B cell (primary cell): ENCODE measurements at regions not wholly inside any gene's neighbourhood (a gene's known extent, or its start where the extent isn't known, plus 50 kb on each side); places are given as distances from the start of the nearest gene placed in this dataset.

Experiments used
- EZH2 ChIP-seq: IDR thresholded peaks from 2 replicates; pipeline ENCODE4 v1.6.1; 2012; ENCODE audit warnings: borderline replicate concordance, low read depth, mild to moderate bottlenecking, moderate library complexity, low read length; ENCODE audit not compliant: insufficient read depth, poor library complexity, severe bottlenecking
- TF ChIP-seq, protein P1 (sequence below): fragments of 200-600 bp; IDR thresholded peaks from one replicate; pipeline ENCODE4 v1.8.0; 2022; ENCODE audit warnings: antibody characterized with exemption, mild to moderate bottlenecking

DNA sequence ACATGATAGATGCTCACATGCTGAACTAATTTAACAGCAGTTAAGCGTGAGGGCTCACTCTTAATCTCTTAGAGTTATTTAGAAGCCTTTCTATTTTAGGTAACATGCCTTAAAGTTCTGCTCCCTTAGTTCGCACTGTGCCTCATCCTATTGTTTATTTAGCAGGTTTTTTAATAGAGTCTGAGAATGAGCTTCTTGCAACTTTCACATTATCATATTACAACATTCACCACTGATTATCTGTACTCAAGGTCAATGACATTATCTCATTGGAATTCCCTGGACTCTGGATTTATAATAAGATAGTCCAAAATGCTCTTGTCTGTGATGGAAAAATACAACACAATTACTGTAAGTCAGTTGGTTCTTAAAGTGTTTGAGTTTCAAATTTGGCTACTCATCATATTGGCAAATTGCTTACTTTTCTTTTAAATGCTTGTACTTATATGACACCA lies 183.6 kb upstream of the SLC38A2 start:
- TF ChIP-seq, protein P1, sequence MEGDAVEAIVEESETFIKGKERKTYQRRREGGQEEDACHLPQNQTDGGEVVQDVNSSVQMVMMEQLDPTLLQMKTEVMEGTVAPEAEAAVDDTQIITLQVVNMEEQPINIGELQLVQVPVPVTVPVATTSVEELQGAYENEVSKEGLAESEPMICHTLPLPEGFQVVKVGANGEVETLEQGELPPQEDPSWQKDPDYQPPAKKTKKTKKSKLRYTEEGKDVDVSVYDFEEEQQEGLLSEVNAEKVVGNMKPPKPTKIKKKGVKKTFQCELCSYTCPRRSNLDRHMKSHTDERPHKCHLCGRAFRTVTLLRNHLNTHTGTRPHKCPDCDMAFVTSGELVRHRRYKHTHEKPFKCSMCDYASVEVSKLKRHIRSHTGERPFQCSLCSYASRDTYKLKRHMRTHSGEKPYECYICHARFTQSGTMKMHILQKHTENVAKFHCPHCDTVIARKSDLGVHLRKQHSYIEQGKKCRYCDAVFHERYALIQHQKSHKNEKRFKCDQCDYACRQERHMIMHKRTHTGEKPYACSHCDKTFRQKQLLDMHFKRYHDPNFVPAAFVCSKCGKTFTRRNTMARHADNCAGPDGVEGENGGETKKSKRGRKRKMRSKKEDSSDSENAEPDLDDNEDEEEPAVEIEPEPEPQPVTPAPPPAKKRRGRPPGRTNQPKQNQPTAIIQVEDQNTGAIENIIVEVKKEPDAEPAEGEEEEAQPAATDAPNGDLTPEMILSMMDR, result no peak
- no peak for TF ChIP-seq EZH2
